ENCODE measurements at regions not wholly inside any gene's neighbourhood (a gene's known extent, or its start where the extent isn't known, plus 50 kb on each side); places are given as distances from the start of the nearest gene placed in this dataset.

- H3K9ac ChIP-seq (ENCODE audit: low read length) = no peak overlapping the region
- no peak overlapping the region for H3K4me2 ChIP-seq (ENCODE audit: low read depth, low read length, poor library complexity, severe bottlenecking)
- no peak overlapping the region for H3K27ac ChIP-seq (ENCODE audit: low read depth, low read length)
- no peaks in the 10 kb centered on the region for H3F3A ChIP-seq (ENCODE audit: insufficient read depth)
- no peaks in the 10 kb centered on the region for H3K79me2 ChIP-seq (ENCODE audit: insufficient read depth, low read length)
- no peak overlapping the region for H3K4me3 ChIP-seq (ENCODE audit: insufficient read depth, low read length, poor library complexity, severe bottlenecking)
- TF ChIP-seq CTCF (IDR thresholded peaks at IDR 0.05; ENCODE audit: insufficient read depth, low read length, poor library complexity, severe bottlenecking) (no peak), EZH2phosphoT487 (conservative IDR thresholded peaks at IDR 0.05; ENCODE audit: low read length) (no peak)
- no peaks in the 10 kb centered on the region for H3K27me3 ChIP-seq (ENCODE audit: low read length)
- no peak overlapping the region for H2AFZ ChIP-seq (ENCODE audit: low read depth, low read length, severe bottlenecking)
- H3K9me3 ChIP-seq (ENCODE audit: insufficient read depth, low read length) = no peaks in the 10 kb centered on the region
- no peaks in the 10 kb centered on the region for H4K20me1 ChIP-seq (ENCODE audit: low read depth, low read length)
- H3K9me2 ChIP-seq (replicated peaks; ENCODE audit: insufficient read depth, low read length) = no peaks in the 10 kb centered on the region
- no peaks in the 10 kb centered on the region for H3K36me3 ChIP-seq (ENCODE audit: low read length)
These were observed 101.1 kb upstream of the RPL34 start for GRCh38 chr4:108519208-108519833.

GRCh38 chr4:108512615-108513505, 107.5 kb upstream of the RPL34 start:
- Histone ChIP-seq H3F3A (ENCODE audit: insufficient read depth) (no peaks in the 10 kb centered on the region), H4K20me1 (ENCODE audit: low read depth, low read length) (no peaks in the 10 kb centered on the region), H2AFZ (ENCODE audit: low read depth, low read length, severe bottlenecking) (no peak overlapping the region), H3K27ac (ENCODE audit: low read depth, low read length) (no peak overlapping the region), H3K4me2 (ENCODE audit: low read depth, low read length, poor library complexity, severe bottlenecking) (no peak overlapping the region), H3K9me3 (ENCODE audit: insufficient read depth, low read length) (no peaks in the 10 kb centered on the region), H3K36me3 (ENCODE audit: low read length) (no peaks in the 10 kb centered on the region), H3K9ac (ENCODE audit: low read length) (no peak overlapping the region), H3K27me3 (ENCODE audit: low read length) (no peaks in the 10 kb centered on the region), H3K9me2 (replicated peaks; ENCODE audit: insufficient read depth, low read length) (no peaks in the 10 kb centered on the region), H3K79me2 (ENCODE audit: insufficient read depth, low read length) (no peaks in the 10 kb centered on the region), H3K4me3 (ENCODE audit: insufficient read depth, low read length, poor library complexity, severe bottlenecking) (no peak overlapping the region)
- TF ChIP-seq CTCF (IDR thresholded peaks at IDR 0.05; ENCODE audit: insufficient read depth, low read length, poor library complexity, severe bottlenecking) = no peak
- TF ChIP-seq EZH2phosphoT487 (conservative IDR thresholded peaks at IDR 0.05; ENCODE audit: low read length) = no peak

GRCh38 chr4:108511618-108512017, 108.8 kb upstream of the RPL34 start:
- TF ChIP-seq EZH2phosphoT487 (conservative IDR thresholded peaks at IDR 0.05; ENCODE audit: low read length) = no peak
- TF ChIP-seq CTCF (IDR thresholded peaks at IDR 0.05; ENCODE audit: insufficient read depth, low read length, poor library complexity, severe bottlenecking) = no peak
- no peaks in the 10 kb centered on the region for H3K79me2 ChIP-seq (ENCODE audit: insufficient read depth, low read length)
- no peaks in the 10 kb centered on the region for H3K36me3 ChIP-seq (ENCODE audit: low read length)
- no peak overlapping the region for H3K9ac ChIP-seq (ENCODE audit: low read length)
- H3K4me2 ChIP-seq (ENCODE audit: low read depth, low read length, poor library complexity, severe bottlenecking) = no peak overlapping the region
- H3K9me2 ChIP-seq (replicated peaks; ENCODE audit: insufficient read depth, low read length) = no peaks in the 10 kb centered on the region
- no peaks in the 10 kb centered on the region for H3K9me3 ChIP-seq (ENCODE audit: insufficient read depth, low read length)
- no peak overlapping the region for H3K27ac ChIP-seq (ENCODE audit: low read depth, low read length)
- no peak overlapping the region for H2AFZ ChIP-seq (ENCODE audit: low read depth, low read length, severe bottlenecking)
- no peaks in the 10 kb centered on the region for H4K20me1 ChIP-seq (ENCODE audit: low read depth, low read length)
- no peaks in the 10 kb centered on the region for H3K27me3 ChIP-seq (ENCODE audit: low read length)
- no peaks in the 10 kb centered on the region for H3F3A ChIP-seq (ENCODE audit: insufficient read depth)
- no peak overlapping the region for H3K4me3 ChIP-seq (ENCODE audit: insufficient read depth, low read length, poor library complexity, severe bottlenecking)

Measured in SU-DHL-6 (cell line).